ENCODE measurements at regions not wholly inside any gene's neighbourhood (a gene's known extent, or its start where the extent isn't known, plus 50 kb on each side); places are given as distances from the start of the nearest gene placed in this dataset.

DNA sequence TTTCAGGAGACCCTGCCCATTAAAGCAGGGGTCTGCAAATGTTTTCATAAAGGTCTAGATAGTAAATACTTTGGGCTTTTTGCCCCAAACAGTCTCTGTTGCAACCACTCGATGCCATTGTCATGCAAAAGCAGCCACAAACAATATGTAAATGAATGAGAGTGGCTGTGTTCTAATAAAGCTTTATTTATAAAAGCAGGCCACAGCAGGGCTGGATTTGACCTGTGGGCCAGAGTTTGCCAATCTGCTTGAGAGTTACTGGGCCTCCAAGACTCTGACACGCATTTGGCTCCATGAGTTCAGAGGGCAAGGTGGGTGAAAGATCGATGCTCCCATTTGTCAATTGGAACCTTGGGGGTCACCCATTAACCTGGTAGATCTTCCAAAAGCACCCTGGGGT lies 217.3 kb upstream of the SDK2 start:
- H3K27ac ChIP-seq: no peak overlapping the region
- TF ChIP-seq CTCF (conservative IDR thresholded peaks at IDR 0.05): no peak

DNA sequence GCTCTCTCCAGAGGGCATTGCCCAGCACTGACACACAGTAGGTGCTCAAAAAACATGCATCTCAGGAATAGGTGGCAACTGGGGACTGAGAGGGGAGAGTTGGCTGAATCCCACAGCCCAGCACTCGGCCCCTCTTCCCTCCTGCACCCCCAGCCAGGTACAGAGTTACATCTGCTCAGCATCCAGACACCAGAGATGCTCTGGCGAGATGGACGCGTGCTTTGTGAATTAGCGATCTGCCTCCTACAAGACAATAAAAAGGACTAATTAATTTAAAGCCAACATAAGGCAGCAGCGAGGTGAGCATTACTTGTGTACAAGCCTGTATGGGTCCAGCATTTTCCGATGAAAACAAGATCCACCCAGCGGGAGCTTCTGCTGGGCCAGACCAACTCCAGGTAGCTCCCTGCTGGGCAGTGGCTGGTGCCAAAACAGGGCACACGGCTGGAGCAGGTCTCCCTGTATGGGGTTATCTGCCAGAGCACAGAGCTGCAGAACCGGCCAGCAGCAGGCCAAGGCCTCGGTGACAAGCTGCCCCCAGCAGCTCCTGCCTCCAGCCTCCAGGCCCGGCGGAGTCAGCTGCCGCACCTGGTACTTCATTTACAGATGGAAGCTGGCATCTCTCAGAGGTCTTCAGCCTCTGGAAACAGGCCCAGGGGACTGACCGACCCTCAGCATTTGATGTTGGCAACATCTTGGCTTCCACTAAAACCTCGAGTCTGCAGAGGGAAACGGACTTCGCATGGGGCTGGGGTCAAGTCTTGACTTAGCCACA lies 219.7 kb upstream of the SDK2 start:
- no peak overlapping the region for H3K27ac ChIP-seq
- TF ChIP-seq CTCF (conservative IDR thresholded peaks at IDR 0.05): no peak

GRCh38 chr17:73865831-73866230 lies 221.6 kb upstream of the SDK2 start:
- TF ChIP-seq CTCF (conservative IDR thresholded peaks at IDR 0.05): no peak
- no peak overlapping the region for H3K27ac ChIP-seq

- TF ChIP-seq CTCF (conservative IDR thresholded peaks at IDR 0.05): no peak
- no peak overlapping the region for H3K27ac ChIP-seq
Observed at GRCh38 chr17:73867056-73867455, 222.8 kb upstream of the SDK2 start.

DNA sequence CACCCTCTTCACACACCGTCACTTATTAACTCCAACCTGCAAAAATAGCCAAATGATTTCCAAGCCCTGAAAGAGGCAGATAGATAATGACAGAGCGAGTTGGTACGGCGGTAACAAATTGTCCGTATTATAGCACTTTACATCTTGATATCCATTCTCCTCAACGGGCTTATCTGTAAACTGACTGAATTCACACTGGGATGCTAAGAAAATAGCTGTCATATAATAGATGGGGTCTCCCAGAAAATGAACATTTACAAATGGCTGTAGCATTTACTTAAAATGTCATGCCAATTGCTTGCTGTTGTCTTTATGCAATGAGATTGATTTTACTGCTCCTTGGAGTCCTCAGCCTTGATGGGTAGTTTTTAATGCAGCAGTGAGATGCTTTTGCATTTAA lies 225.8 kb upstream of the SDK2 start:
- no peak overlapping the region for H3K27ac ChIP-seq
- no peak for TF ChIP-seq CTCF (conservative IDR thresholded peaks at IDR 0.05)

GRCh38 chr17:73870473-73870872 lies 226.2 kb upstream of the SDK2 start:
- no peak overlapping the region for H3K27ac ChIP-seq
- TF ChIP-seq CTCF (conservative IDR thresholded peaks at IDR 0.05): no peak

DNA sequence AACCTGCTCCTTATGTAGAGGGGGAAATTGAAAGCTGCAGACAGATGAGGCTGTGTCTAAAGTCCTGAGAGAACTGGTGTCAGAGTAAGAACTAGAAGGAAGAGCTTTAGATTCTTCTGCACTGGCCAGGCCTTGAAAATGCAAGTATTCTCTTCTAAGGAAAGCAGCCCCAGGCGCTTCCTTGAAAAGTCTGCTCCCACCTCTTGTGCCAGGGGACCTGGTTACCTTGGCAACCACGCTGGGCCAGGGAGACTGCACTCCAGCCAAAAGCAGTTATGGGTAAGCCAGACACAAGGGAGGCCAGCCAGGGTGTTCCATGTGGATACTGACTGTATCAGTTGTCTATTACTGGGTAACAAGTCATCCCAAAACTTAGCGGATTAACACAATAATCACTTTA lies 228.6 kb upstream of the SDK2 start:
- H3K27ac ChIP-seq: no peak overlapping the region
- no peak for TF ChIP-seq CTCF (conservative IDR thresholded peaks at IDR 0.05)
